ENCODE measurements at regions not wholly inside any gene's neighbourhood (a gene's known extent, or its start where the extent isn't known, plus 50 kb on each side); places are given as distances from the start of the nearest gene placed in this dataset.
A peak's percentile ranks its signal among the peaks of the same experiment; 100 is the strongest.

GRCh38 chr12:67531051-67531450 is 117.5 kb upstream of the DYRK2 start:
- no peak for TF ChIP-seq CTCF (IDR thresholded peaks at IDR 0.05; ENCODE audit: low read depth, low read length, missing control alignments)

GRCh38 chr12:67531501-67531900 is 117.0 kb upstream of the DYRK2 start:
- in situ Hi-C loops (cut with HindIII; ENCODE audit: low sequenced_read_pairs) = no loop called here
- no peak overlapping the region for H3K4me3 ChIP-seq (ENCODE audit: low read depth, low read length)
- TF ChIP-seq CTCF (IDR thresholded peaks at IDR 0.05; ENCODE audit: low read depth, low read length, missing control alignments) = no peak
- DNase-seq (ENCODE audit: low read depth) = peak; percentile 84

More at GRCh38 chr12:67531051-67531450, 117.5 kb upstream of the DYRK2 start:
- H3K4me3 ChIP-seq (ENCODE audit: low read depth, low read length) = no peak overlapping the region
- no peak for DNase-seq (ENCODE audit: low read depth)
- in situ Hi-C loops (cut with HindIII; ENCODE audit: low sequenced_read_pairs) = no loop called here

- TF ChIP-seq CTCF (IDR thresholded peaks at IDR 0.05; ENCODE audit: low read depth, low read length, missing control alignments) = no peak
- H3K4me3 ChIP-seq (ENCODE audit: low read depth, low read length) = no peak overlapping the region
- in situ Hi-C loops (cut with HindIII; ENCODE audit: low sequenced_read_pairs) = no loop called here
- DNase-seq (ENCODE audit: low read depth) = no peak
Measured at GRCh38 chr12:67533159-67533558, 115.4 kb upstream of the DYRK2 start.

- no peak overlapping the region for H3K4me3 ChIP-seq (ENCODE audit: low read depth, low read length)
- in situ Hi-C loops (cut with HindIII; ENCODE audit: low sequenced_read_pairs) = no loop called here
- DNase-seq (ENCODE audit: low read depth) = no peak
- TF ChIP-seq CTCF (IDR thresholded peaks at IDR 0.05; ENCODE audit: low read depth, low read length, missing control alignments) = no peak
Measured at GRCh38 chr12:67534046-67534445, 114.5 kb upstream of the DYRK2 start.

- in situ Hi-C loops (cut with HindIII; ENCODE audit: low sequenced_read_pairs) = no loop called here
- peak; percentile 89 for DNase-seq (ENCODE audit: low read depth)
- TF ChIP-seq CTCF (IDR thresholded peaks at IDR 0.05; ENCODE audit: low read depth, low read length, missing control alignments) = no peak
- no peak overlapping the region for H3K4me3 ChIP-seq (ENCODE audit: low read depth, low read length)
Measured at GRCh38 chr12:67534681-67535080, 113.9 kb upstream of the DYRK2 start.

GRCh38 chr12:67535176-67535575 is 113.4 kb upstream of the DYRK2 start:
- H3K4me3 ChIP-seq (ENCODE audit: low read depth, low read length) = no peak overlapping the region
- DNase-seq (ENCODE audit: low read depth) = no peak
- no peak for TF ChIP-seq CTCF (IDR thresholded peaks at IDR 0.05; ENCODE audit: low read depth, low read length, missing control alignments)
- in situ Hi-C loops (cut with HindIII; ENCODE audit: low sequenced_read_pairs) = no loop called here

GRCh38 chr12:67535971-67536370 is 112.6 kb upstream of the DYRK2 start:
- no peak for TF ChIP-seq CTCF (IDR thresholded peaks at IDR 0.05; ENCODE audit: low read depth, low read length, missing control alignments)
- DNase-seq (ENCODE audit: low read depth) = no peak
- in situ Hi-C loops (cut with HindIII; ENCODE audit: low sequenced_read_pairs) = no loop called here
- no peak overlapping the region for H3K4me3 ChIP-seq (ENCODE audit: low read depth, low read length)

All from astrocyte of the cerebellum (primary cell).